Gastroesophageal sphincter (tissue), 3 donors: ENCODE measurements at regions not wholly inside any gene's neighbourhood (a gene's known extent, or its start where the extent isn't known, plus 50 kb on each side); places are given as distances from the start of the nearest gene placed in this dataset.

Experiments used
- CTCF ChIP-seq, 4 experiments: fragments of 200-600 bp in 2 of 4; fragments of 450-650 bp in 2 of 4; sonication (generic) in 1 of 4; IDR thresholded peaks; one replicate each; pipeline ENCODE4 v1.5.1; 2017 to 2019; ENCODE audit warnings: antibody characterized with exemption in 4 of 4, mild to moderate bottlenecking in 2 of 4, moderate library complexity in 2 of 4
- EP300 ChIP-seq: sonication (generic); formaldehyde crosslinking; IDR thresholded peaks from one replicate; pipeline ENCODE4 v1.6.1; 2017; ENCODE audit warnings: antibody characterized with exemption, mild to moderate bottlenecking
- POLR2AphosphoS5 ChIP-seq: sonication (generic); formaldehyde crosslinking; IDR thresholded peaks from one replicate; pipeline ENCODE4 v1.6.1; 2017; ENCODE audit warnings: antibody characterized with exemption

DNA sequence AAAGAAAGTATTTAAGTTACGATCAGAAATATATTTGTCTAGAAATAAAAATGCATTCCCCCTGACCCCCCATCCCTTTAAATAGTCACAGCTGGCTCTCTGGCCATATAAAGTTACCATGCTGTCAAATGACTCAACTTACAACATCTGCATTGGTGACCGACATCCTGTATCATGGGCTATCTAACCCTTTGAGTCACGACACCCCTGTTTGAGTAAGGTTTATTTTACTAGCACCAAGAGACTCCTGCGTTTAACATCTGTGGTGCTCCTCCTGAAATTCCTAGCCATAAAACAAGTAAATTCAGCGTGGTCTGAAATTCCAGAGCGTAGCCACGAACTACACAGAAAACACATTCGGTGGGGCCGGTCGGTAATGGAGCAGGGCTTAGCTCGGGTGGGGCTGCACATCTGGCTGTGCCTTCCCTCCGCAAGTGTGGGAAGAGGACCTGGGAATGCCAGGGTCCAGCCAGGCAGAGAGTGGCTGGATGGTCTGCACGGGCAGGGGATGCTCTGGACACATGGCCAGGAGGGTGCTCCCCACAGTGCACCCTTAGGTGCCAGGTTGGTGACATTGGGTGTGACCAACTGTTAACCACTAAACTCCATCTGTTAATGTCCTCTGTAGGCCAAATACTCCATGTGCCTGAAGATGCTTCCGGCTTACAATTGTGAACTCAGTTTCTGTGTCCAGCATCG is 53.0 kb upstream of the CLDN14 start:
- TF ChIP-seq CTCF (IDR thresholded peaks at IDR 0.05): no peak
- TF ChIP-seq EP300: no peak
- TF ChIP-seq POLR2AphosphoS5: no peak
